Type B pancreatic cell (in vitro differentiated cells): ENCODE measurements at regions not wholly inside any gene's neighbourhood (a gene's known extent, or its start where the extent isn't known, plus 50 kb on each side); places are given as distances from the start of the nearest gene placed in this dataset.

Experiments used
- DNase-seq: peaks from one replicate; pipeline ENCODE4 v3.0.0; 2021; ENCODE audit warnings: mixed read lengths; ENCODE audit not compliant: unreplicated experiment; ENCODE audit errors: extremely low spot score
- H3K27ac Mint-ChIP-seq: 2 replicates; pipeline ENCODE4 v1.8.0; 2021; ENCODE audit warnings: mild to moderate bottlenecking, mixed read lengths
- H3K27me3 Mint-ChIP-seq: 2 replicates; pipeline ENCODE4 v1.8.0; 2021; ENCODE audit warnings: mixed read lengths
- H3K36me3 Mint-ChIP-seq: 2 replicates; pipeline ENCODE4 v1.8.0; 2021; ENCODE audit warnings: mixed read lengths
- H3K4me1 Mint-ChIP-seq: one replicate; pipeline ENCODE4 v1.8.0; 2021; ENCODE audit warnings: mixed read lengths; ENCODE audit not compliant: unreplicated experiment
- H3K4me3 Mint-ChIP-seq: 2 replicates; pipeline ENCODE4 v1.8.0; 2021; ENCODE audit warnings: mild to moderate bottlenecking, mixed read lengths
- H3K9me3 Mint-ChIP-seq: 2 replicates; pipeline ENCODE4 v1.8.0; 2021; ENCODE audit warnings: mixed read lengths
- CTCF ChIP-seq: fragments of 200-600 bp; sonication (generic); conservative IDR thresholded peaks from 2 replicates; pipeline ENCODE4 v1.5.0; 2021; ENCODE audit warnings: antibody characterized with exemption, mild to moderate bottlenecking

- no peaks in the 10 kb centered on the region for H3K27me3 Mint-ChIP-seq
- no peaks in the 10 kb centered on the region for H3K9me3 Mint-ChIP-seq
- no peaks in the 10 kb centered on the region for H3K36me3 Mint-ChIP-seq
- no peak overlapping the region for H3K4me3 Mint-ChIP-seq
- no peak for DNase-seq
- no peak overlapping the region for H3K27ac Mint-ChIP-seq
- H3K4me1 Mint-ChIP-seq = no peaks in the 10 kb centered on the region
- TF ChIP-seq CTCF = no peak
Observed at GRCh38 chr13:47417485-47417884, 520.6 kb upstream of the HTR2A start.

GRCh38 chr13:47415048-47415447, 518.2 kb upstream of the HTR2A start:
- no peaks in the 10 kb centered on the region for H3K27me3 Mint-ChIP-seq
- H3K9me3 Mint-ChIP-seq = no peaks in the 10 kb centered on the region
- H3K4me3 Mint-ChIP-seq = no peak overlapping the region
- no peak overlapping the region for H3K27ac Mint-ChIP-seq
- H3K4me1 Mint-ChIP-seq = no peaks in the 10 kb centered on the region
- no peak for DNase-seq
- no peaks in the 10 kb centered on the region for H3K36me3 Mint-ChIP-seq
- TF ChIP-seq CTCF = no peak

GRCh38 chr13:47413526-47413925, 516.7 kb upstream of the HTR2A start:
- H3K9me3 Mint-ChIP-seq = no peaks in the 10 kb centered on the region
- no peaks in the 10 kb centered on the region for H3K4me1 Mint-ChIP-seq
- no peaks in the 10 kb centered on the region for H3K27me3 Mint-ChIP-seq
- TF ChIP-seq CTCF = no peak
- H3K27ac Mint-ChIP-seq = no peak overlapping the region
- H3K4me3 Mint-ChIP-seq = no peak overlapping the region
- no peaks in the 10 kb centered on the region for H3K36me3 Mint-ChIP-seq
- DNase-seq = no peak

GRCh38 chr13:47413112-47413511, 516.3 kb upstream of the HTR2A start:
- no peak for TF ChIP-seq CTCF
- H3K4me3 Mint-ChIP-seq = no peak overlapping the region
- no peaks in the 10 kb centered on the region for H3K4me1 Mint-ChIP-seq
- DNase-seq = no peak
- H3K27me3 Mint-ChIP-seq = no peaks in the 10 kb centered on the region
- H3K27ac Mint-ChIP-seq = no peak overlapping the region
- no peaks in the 10 kb centered on the region for H3K36me3 Mint-ChIP-seq
- no peaks in the 10 kb centered on the region for H3K9me3 Mint-ChIP-seq

GRCh38 chr13:47409778-47410177, 512.9 kb upstream of the HTR2A start:
- H3K27ac Mint-ChIP-seq = no peak overlapping the region
- TF ChIP-seq CTCF = no peak
- no peak for DNase-seq
- no peak overlapping the region for H3K4me3 Mint-ChIP-seq
- H3K9me3 Mint-ChIP-seq = no peaks in the 10 kb centered on the region
- H3K4me1 Mint-ChIP-seq = no peaks in the 10 kb centered on the region
- H3K27me3 Mint-ChIP-seq = no peaks in the 10 kb centered on the region
- H3K36me3 Mint-ChIP-seq = no peaks in the 10 kb centered on the region
